ENCODE measurements at regions not wholly inside any gene's neighbourhood (a gene's known extent, or its start where the extent isn't known, plus 50 kb on each side); places are given as distances from the start of the nearest gene placed in this dataset.

DNA sequence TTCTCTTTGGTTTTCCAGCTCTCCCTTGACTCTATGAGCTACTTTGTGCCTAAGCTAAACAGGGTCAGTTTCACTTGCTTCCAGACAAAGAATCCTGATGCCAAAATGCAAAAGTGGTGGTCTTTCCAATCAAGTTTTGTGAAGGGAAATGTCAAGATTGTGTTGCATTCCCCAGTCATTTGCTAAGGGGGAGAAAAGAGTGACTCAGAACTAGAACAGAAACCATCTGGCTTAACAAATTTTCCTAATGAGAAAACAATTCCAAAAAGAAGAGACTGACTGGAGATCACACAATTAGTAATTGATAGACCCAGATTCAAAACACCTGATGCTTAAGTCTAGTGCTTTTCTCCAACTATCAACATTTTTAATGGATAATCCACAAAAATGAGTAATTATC, 235.1 kb upstream of the DIO2 start:
- DNase-seq = no peak

GRCh38 chr14:80445605-80446004, 234.3 kb upstream of the DIO2 start:
- no peak for DNase-seq

DNA sequence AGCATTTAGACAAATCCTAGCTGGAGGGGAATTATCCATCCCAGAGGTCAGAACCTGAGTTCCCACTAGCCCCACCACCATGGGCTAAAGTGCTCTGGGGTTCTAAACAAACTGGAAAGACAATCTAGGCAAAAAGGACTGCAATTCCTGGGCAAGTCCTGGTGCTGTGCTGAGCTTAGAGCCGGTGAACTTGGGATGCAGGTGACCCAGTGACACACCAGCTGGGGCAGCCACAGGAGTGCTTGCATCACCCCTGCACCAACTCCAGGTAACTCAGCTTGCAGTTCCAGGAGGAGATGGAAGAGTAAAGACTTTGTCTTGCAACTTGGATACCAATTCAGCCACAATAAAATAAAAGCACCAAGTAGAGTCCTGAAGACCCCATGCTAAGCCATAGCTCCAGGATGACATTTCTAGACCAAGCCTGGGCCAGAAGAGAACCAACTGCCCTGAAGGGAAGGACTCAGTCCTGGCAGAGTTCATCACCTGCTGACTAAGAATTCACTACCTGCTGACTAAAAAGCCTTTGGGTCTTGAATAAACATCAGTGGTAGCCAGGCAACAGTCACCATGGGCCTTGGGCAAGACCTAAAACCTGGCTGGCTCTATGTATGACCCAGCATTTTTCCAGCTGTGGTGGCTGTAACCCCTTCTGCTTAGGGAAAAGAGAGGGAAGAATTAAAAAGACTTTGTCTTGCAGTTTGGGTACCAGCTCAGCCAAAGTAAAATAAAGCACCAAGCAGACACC, 223.4 kb upstream of the DIO2 start:
- DNase-seq = peak; percentile 7

- no peak for DNase-seq
Observed at GRCh38 chr14:80433811-80434210, 222.5 kb upstream of the DIO2 start.

GRCh38 chr14:80428671-80429070, 217.4 kb upstream of the DIO2 start:
- no peak for DNase-seq

DNA sequence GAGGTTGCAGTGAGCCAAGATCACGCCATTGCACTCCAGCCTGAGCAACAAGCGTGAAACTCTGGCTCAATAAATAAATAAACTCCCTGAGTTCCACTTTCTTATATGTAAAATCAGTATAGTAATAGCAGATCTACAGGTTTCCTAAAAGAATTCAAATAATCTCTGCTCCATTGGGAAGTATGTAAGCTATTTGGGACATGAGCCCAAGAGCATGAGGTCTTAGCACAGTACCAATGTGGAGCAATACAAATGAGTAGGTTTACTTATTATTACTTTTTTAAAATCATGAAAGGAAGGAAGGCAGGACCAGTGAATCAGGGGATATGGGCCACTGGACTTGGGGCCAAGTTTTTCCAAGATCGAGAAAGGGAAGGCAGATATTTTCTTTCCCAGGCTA, 216.9 kb upstream of the DIO2 start:
- no peak for DNase-seq

GRCh38 chr14:80427101-80427500, 215.8 kb upstream of the DIO2 start:
- DNase-seq = no peak

GRCh38 chr14:80426683-80427082, 215.4 kb upstream of the DIO2 start:
- DNase-seq = no peak

DNA sequence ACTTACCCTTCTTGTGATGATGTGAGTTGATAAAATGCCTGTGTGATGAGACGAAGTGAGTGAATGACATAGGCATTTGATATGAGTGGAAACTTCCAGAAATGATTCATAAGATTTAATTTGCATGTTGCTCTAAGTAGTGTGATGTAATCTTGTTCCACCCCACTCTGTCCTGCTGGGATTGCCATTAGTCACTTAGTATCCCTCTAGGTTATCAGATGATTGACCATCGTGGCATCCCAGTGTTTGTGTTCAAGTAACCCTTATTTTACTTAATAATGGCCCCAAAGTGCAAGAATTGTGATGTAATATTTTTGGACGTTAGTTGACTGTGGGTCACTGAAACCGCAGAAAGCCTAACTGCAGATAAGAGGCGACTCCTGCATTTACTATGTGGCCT, 214.4 kb upstream of the DIO2 start:
- no peak for DNase-seq

GRCh38 chr14:80419769-80420168, 208.5 kb upstream of the DIO2 start:
- DNase-seq = no peak

GRCh38 chr14:80419345-80419744, 208.0 kb upstream of the DIO2 start:
- DNase-seq = peak; percentile 19

GRCh38 chr14:80415636-80416035, 204.3 kb upstream of the DIO2 start:
- DNase-seq = no peak

DNA sequence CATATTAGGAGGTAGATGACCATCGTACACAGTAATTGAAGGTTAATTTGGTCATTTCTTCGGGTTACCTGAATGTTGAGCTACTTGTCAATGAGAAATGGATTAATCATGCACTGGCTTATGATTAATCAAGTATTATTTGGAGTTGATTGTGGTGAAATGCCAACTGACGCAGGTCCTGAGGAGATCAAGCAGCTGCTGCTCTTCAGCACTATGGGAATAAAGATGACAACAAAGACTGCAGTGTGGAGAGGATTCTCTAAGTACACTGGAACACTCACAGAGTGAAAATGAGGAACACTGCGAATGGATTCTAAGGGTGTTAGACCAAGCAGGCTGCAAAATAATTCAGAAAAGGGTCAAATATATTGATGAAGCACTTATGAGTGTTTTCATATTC, 202.8 kb upstream of the DIO2 start:
- no peak for DNase-seq

DNA sequence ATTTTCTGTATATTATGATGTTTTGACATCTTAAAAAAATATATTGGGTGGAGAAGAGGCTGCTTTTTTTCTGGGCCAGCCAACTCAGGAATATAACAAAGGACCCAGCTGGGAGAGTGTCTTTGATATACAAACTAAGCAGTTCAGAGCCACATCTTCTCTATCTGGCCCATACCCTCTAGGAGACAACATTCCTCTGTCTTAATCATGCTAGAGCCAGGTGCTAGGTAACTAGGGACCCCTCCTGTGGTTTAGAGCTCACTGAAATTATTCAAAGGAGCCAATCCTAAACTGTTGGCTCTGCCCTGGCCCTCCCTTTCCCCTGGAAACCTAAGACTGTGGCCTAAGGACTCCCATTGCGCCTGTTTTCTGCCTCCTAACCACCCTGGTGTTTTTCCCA, 193.1 kb upstream of the DIO2 start:
- DNase-seq = no peak

- no peak for DNase-seq
Observed at GRCh38 chr14:80403036-80403435, 191.7 kb upstream of the DIO2 start.

GRCh38 chr14:80395031-80395430, 183.7 kb upstream of the DIO2 start:
- no peak for DNase-seq

DNA sequence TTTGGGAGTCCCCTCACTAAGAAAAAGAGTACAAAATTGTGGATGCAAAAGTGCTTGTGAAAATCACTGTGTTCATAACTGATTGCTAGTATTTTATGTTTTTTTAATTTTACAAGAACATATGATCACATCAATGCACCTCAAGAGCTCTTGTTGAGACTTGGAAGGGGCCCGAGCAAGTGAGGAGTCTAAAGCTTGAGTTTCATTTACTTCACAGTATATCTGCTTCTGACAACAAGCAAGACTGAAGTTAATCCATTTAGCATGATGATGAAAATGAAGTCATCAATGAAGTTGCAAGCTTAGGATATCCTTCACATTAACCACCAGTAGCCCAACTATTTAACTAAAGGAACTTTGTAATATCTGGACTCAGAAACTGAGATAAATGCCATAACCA, 182.5 kb upstream of the DIO2 start:
- no peak for DNase-seq

DNA sequence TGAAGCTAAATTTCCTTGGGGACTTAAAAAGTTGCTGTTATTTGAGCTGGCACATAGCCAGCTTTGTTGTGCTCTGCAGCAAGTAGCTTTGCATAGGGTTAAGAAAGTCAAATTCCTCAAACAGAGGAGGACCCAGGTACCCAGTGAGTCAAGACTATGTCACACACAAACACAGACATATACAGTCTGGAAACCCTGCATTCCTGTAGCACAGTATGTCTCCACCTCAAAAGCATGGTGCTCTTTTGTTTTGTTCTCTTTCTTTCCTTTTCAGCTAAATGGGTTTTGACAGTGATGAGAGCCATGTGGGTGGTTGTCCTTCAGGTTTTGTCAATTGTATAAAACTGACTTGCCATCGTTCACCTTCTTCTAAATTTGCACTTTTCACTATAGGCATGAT, 179.6 kb upstream of the DIO2 start:
- DNase-seq = no peak

DNA sequence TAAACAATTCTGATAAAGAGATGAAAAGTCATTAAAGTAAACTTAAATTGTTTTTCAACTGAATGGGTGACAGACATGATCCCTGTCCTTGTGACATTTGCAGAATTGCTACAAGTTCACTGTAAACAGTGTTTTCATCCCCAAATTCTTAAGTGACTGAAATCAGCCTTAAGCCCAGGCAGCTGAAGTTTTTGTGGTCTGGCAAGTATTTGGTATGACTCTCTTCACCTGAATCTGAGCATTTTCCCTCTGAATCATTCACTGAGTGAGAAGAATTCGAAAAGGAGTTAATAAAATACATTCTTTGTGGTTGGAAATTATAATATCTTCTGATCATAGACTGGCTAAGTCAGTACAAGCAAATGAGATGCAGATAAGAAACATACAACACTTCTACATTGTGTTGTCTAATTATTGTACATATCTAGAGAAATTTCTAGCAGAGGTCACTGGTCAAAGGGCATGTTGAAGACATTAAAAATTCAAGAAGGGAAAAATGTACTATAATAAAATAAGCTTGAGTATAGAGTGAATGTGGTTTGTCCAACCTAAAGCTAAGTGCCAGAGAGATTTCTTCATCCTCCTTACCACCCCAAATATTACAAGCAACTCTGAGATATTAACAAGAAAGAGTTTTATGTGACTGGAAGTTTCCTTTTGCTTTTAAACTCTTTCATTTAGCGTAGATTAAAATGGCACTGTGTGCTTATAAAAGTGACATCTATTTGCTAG, 177.8 kb upstream of the DIO2 start:
- no peak for DNase-seq

DNA sequence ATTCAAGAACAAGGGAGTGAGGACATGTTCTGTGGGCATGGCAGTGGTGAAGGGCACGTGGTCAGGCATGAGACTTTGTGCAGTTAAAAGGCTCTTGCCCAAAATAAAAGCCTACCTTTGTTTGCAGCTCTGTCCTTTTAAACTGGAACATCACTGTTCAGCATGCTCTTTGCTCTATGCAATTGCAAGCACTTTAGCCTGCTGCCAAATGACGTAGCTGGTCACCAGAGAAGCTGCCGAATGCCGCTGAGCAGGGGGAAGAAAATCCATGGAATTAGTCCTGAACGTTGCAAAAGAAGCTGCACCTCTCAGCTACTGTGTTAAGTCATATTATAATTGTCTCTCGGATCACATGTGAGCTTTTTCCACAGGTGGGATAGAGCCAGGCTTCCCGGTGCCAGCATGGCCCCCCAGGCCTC, 176.3 kb upstream of the DIO2 start:
- no peak for DNase-seq

DNA sequence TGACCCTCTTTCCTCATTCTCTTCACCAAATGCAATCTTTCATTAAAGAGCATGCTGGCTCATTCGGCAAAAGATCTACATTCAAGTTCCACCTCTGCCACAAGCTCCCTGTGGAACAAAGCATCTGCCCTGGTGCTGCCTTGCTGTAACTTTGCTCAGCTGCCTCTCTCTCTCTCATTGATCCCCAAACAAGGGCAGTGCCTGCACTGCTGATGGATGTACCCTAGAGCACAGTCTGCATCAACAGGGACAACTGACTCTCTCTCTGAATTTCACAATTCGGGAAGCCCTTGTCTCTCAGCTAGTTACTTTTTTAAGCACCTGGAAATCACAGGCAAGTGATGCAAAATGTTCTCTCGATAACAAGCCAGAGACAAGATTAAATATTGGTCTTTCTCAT, 174.0 kb upstream of the DIO2 start:
- no peak for DNase-seq

DNA sequence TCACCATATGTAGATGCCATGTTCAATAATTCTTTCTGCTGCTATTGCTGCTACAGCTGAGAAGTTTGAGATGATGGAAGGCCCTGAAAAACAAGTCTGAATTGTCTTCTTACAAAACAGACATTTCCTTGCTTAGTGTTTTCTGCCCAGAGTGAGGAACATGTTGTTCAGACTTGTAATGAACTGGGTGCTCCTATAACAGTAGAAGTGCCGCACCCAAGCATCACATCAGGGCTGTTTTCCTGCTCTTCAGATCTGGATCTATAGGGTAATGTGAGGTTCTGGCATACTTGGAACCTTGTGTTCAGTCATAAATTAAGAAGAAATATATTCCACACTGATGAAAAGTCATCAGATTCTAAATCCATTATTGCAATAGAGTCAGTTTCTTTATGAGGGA, 171.9 kb upstream of the DIO2 start:
- no peak for DNase-seq

GRCh38 chr14:80381807-80382363, 170.6 kb upstream of the DIO2 start:
- DNase-seq = no peak

DNA sequence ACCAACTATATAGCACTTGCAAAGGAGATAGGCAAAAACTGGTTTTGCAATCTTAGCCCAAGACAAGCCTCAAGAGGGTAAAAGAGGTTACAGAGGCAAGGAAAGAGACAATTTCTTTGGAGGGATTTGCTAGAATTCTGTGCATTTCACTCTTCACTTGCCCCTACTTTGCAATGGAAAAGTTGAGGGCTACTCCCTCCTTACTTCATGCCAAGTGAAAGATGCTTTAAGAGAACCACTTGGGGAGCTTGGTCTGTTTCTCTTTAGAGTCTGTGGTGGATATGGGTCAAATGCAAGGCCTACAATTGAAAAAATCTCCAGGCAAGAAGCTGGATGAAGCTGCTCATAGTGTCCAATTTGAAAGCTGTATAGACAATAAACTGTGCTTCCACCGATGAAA, 167.7 kb upstream of the DIO2 start:
- no peak for DNase-seq
